Large intestine (tissue), 3 donors: ENCODE measurements at regions not wholly inside any gene's neighbourhood (a gene's known extent, or its start where the extent isn't known, plus 50 kb on each side); places are given as distances from the start of the nearest gene placed in this dataset.
"Not testable (repeated sequence)": the region's sequence is repeated elsewhere in the genome, so short reads cannot be mapped to it uniquely, and the experiment has no call there.

Experiments used
- DNase-seq, 2 donors: peaks; one replicate each; pipeline versions ENCODE4 v3.0.0 to v3.0.0-alpha.2; 2013
- H3K27ac ChIP-seq: one replicate; pipeline ENCODE4 v1.5.1; 2013; ENCODE audit warnings: low read length
- H3K27me3 ChIP-seq: 2 replicates; pipeline ENCODE4 v1.6.1; 2013; ENCODE audit warnings: low read length; ENCODE audit not compliant: control insufficient read depth, insufficient read depth
- H3K36me3 ChIP-seq: 2 replicates; pipeline ENCODE4 v1.6.1; 2013; ENCODE audit warnings: low read length; ENCODE audit not compliant: control insufficient read depth, insufficient read depth
- H3K4me1 ChIP-seq: one replicate; pipeline ENCODE4 v1.6.1; 2013; ENCODE audit warnings: low read length; ENCODE audit not compliant: control insufficient read depth, insufficient read depth
- H3K4me3 ChIP-seq: one replicate; pipeline ENCODE4 v1.5.1; 2013; ENCODE audit warnings: low read length
- H3K9me3 ChIP-seq: one replicate; pipeline ENCODE4 v1.6.1; 2013; ENCODE audit warnings: mild to moderate bottlenecking, low read depth, low read length, moderate library complexity; ENCODE audit not compliant: control insufficient read depth
- WGBS: methylation state at CpG from one replicate; pipeline ENCODE4 v1.1.5; 2013; ENCODE audit warnings: low lambda C conversion rate; ENCODE audit not compliant: insufficient coverage; 5-methylcytosine and 5-hydroxymethylcytosine counted together

- peak; percentile 34 to 72 for DNase-seq
- no peak overlapping the region for H3K27ac ChIP-seq
- 18% methylated on average over 3 of the region's 4 CpGs for WGBS
- H3K4me1 ChIP-seq = peaks cover 3% of the 10 kb centered on the region
- H3K4me3 ChIP-seq = no peak overlapping the region
- no peaks in the 10 kb centered on the region for H3K9me3 ChIP-seq
- H3K27me3 ChIP-seq = no peaks in the 10 kb centered on the region
- H3K36me3 ChIP-seq = no peaks in the 10 kb centered on the region
These were observed 404.6 kb downstream of the MED13L start for GRCh38 chr12:115872919-115873357.

GRCh38 chr12:115872212-115872611 lies 405.3 kb downstream of the MED13L start:
- Histone ChIP-seq H3K4me1 (peaks cover 3% of the 10 kb centered on the region), H3K9me3 (no peaks in the 10 kb centered on the region), H3K36me3 (no peaks in the 10 kb centered on the region), H3K4me3 (no peak overlapping the region), H3K27ac (no peak overlapping the region), H3K27me3 (no peaks in the 10 kb centered on the region)
- WGBS = no CpG with 5 or more reads among the region's 1 CpG
- DNase-seq = no peak

- H3K4me1 ChIP-seq = peaks cover 3% of the 10 kb centered on the region
- no peak overlapping the region for H3K4me3 ChIP-seq
- WGBS = no CpG with 5 or more reads among the region's 3 CpGs
- H3K36me3 ChIP-seq = no peaks in the 10 kb centered on the region
- H3K27ac ChIP-seq = no peak overlapping the region
- H3K9me3 ChIP-seq = no peaks in the 10 kb centered on the region
- peak; percentile 8 to 47 for DNase-seq
- no peaks in the 10 kb centered on the region for H3K27me3 ChIP-seq
These were observed 405.8 kb downstream of the MED13L start for GRCh38 chr12:115871714-115872113.

- Histone ChIP-seq H3K4me1 (peaks cover 3% of the 10 kb centered on the region), H3K4me3 (no peak overlapping the region), H3K27me3 (no peaks in the 10 kb centered on the region), H3K9me3 (no peaks in the 10 kb centered on the region), H3K27ac (no peak overlapping the region), H3K36me3 (no peaks in the 10 kb centered on the region)
- no peak for DNase-seq
- WGBS = no CpG with 5 or more reads among the region's 4 CpGs
These were observed 407.0 kb downstream of the MED13L start for GRCh38 chr12:115870510-115870909.

- Histone ChIP-seq H3K27ac (no peak overlapping the region), H3K4me3 (no peak overlapping the region), H3K27me3 (no peaks in the 10 kb centered on the region), H3K36me3 (no peaks in the 10 kb centered on the region), H3K9me3 (no peaks in the 10 kb centered on the region), H3K4me1 (peaks cover 3% of the 10 kb centered on the region)
- DNase-seq = no peak
- WGBS = 73% methylated on average over 2 of the region's 4 CpGs
These were observed 407.5 kb downstream of the MED13L start for GRCh38 chr12:115870021-115870420.

- Histone ChIP-seq H3K4me1 (peaks cover 3% of the 10 kb centered on the region), H3K27ac (no peak overlapping the region), H3K9me3 (no peaks in the 10 kb centered on the region), H3K36me3 (no peaks in the 10 kb centered on the region), H3K27me3 (no peaks in the 10 kb centered on the region), H3K4me3 (no peak overlapping the region)
- no peak for DNase-seq
- WGBS = no CpG with 5 or more reads among the region's 5 CpGs
These were observed 407.9 kb downstream of the MED13L start for GRCh38 chr12:115869604-115870003.

GRCh38 chr12:115868624-115869023 lies 408.9 kb downstream of the MED13L start:
- no peaks in the 10 kb centered on the region for H3K9me3 ChIP-seq
- DNase-seq = no peak
- H3K4me1 ChIP-seq = peaks cover 3% of the 10 kb centered on the region
- no CpG with 5 or more reads among the region's 6 CpGs for WGBS
- no peak overlapping the region for H3K4me3 ChIP-seq
- H3K27me3 ChIP-seq = no peaks in the 10 kb centered on the region
- no peak overlapping the region for H3K27ac ChIP-seq
- H3K36me3 ChIP-seq = no peaks in the 10 kb centered on the region

- Histone ChIP-seq H3K36me3 (no peaks in the 10 kb centered on the region), H3K4me1 (peaks cover 2% of the 10 kb centered on the region), H3K9me3 (no peaks in the 10 kb centered on the region), H3K27ac (no peak overlapping the region), H3K4me3 (no peak overlapping the region), H3K27me3 (peaks cover 2% of the 10 kb centered on the region)
- DNase-seq = no peak
- 50% methylated on average over 1 of the region's 4 CpGs for WGBS
These were observed 409.6 kb downstream of the MED13L start for GRCh38 chr12:115867854-115868253.

- Histone ChIP-seq H3K27me3 (peaks cover 2% of the 10 kb centered on the region), H3K4me1 (no peaks in the 10 kb centered on the region), H3K27ac (no peak overlapping the region), H3K4me3 (no peak overlapping the region), H3K36me3 (no peaks in the 10 kb centered on the region), H3K9me3 (no peaks in the 10 kb centered on the region)
- DNase-seq = no peak
- WGBS = 20% methylated on average over 1 of the region's 6 CpGs
These were observed 410.5 kb downstream of the MED13L start for GRCh38 chr12:115866909-115867525.

GRCh38 chr12:115866281-115866680 lies 411.2 kb downstream of the MED13L start:
- H3K9me3 ChIP-seq, H3K27ac ChIP-seq, DNase-seq, H3K4me3 ChIP-seq, H3K4me1 ChIP-seq, H3K36me3 ChIP-seq, H3K27me3 ChIP-seq: not testable (repeated sequence)
- WGBS = no CpG with 5 or more reads among the region's 3 CpGs

GRCh38 chr12:115864396-115864795 lies 413.1 kb downstream of the MED13L start:
- H3K4me3 ChIP-seq = no peak overlapping the region
- H3K27ac ChIP-seq = no peak overlapping the region
- DNase-seq = no peak
- peaks cover 2% of the 10 kb centered on the region for H3K27me3 ChIP-seq
- H3K9me3 ChIP-seq = no peaks in the 10 kb centered on the region
- no peaks in the 10 kb centered on the region for H3K4me1 ChIP-seq
- WGBS = no CpG with 5 or more reads among the region's 2 CpGs
- H3K36me3 ChIP-seq = no peaks in the 10 kb centered on the region
